Inflammatory macrophage (primary cell): ENCODE measurements at regions not wholly inside any gene's neighbourhood (a gene's known extent, or its start where the extent isn't known, plus 50 kb on each side); places are given as distances from the start of the nearest gene placed in this dataset.

Experiments used
- DNase-seq, 2 donors: peaks; one replicate each; pipeline ENCODE4 v3.0.0-alpha.2; 2020 to 2022

DNA sequence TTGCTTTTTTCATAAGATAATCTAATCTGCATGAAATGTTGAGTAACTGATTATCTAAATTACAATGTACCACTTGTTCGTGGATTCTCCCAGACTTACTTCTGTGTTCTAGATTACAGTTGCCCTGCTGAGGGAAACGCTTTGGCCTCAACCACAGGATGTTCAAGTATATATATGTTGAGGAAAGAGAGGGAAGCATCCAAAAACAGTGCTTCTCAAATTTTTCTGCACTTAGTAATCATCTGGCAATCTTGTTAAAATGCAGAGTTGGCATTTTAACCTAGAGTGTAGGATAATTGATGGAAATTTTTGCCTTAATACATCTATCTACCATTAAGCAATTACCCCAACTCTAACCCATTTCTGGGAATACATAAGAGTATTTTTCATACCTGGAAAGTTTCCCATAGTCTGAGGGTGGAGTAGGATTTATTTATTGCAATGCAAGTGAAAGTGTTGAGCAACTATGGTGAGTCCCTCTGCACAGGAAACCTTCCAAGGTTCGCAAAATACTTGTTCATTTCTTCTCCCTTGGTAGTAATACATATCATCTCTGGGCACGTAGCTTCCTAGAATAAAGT lies 59.6 kb upstream of the C1GALT1 start:
- DNase-seq = peak; percentile 20 to 49

DNA sequence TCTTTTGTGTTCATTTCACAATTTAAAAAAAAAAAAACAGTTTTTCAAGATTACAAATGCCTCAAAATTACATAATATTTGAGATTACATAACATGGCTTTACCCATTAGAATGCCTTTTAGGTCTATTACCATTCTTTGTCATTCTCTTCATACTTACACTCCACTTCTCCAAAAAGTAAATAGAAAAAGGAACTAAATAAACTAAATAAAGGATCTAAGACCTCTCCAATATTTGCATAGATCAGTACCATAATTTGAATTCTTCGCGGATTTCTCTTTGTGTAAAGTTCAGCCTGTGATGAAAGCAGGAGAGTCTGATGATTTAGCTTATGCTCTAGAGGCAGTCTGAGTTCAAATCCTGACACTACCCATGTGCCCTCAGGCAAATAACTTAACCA lies 56.4 kb upstream of the C1GALT1 start:
- peak; percentile 7 to 91 for DNase-seq

DNA sequence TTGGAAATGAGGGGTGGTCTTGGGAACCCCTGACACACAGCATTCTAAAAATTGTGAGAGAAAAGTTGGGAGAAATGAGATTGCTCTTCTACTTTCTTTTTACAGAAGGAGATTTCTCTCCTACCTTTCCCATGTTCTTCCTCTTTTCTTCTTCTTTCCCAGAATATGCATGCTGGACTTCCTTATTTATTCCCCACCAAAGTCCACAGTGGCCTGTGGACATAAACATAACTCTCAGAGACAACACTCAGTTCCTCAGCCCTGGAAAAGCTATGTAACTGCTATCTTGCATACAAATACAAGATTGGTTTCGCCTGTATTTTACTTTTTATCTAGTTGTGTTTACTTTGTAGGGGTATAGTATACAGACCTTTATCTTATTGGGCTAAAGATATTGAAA lies 54.6 kb upstream of the C1GALT1 start:
- DNase-seq = peak in 1 of 2 donors; percentile 17

DNA sequence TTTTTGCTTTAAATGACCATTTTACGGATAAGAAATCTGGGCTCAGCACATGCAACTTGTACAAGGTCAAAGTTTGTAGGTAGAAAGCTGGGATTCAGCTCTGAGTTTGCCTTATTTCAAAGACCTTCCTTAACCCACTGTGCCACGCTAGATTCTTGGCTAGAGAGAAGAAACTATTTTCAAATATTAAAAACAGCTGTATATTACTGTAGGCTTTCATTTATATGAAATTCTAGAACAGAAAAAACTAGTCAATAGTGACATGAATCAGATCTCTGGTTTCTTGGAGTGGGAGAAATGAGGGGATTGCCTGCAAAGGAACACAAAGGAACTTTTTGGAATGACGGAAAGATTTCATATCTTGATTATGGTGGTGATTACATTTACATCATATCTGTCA lies 53.0 kb upstream of the C1GALT1 start:
- DNase-seq = no peak

DNA sequence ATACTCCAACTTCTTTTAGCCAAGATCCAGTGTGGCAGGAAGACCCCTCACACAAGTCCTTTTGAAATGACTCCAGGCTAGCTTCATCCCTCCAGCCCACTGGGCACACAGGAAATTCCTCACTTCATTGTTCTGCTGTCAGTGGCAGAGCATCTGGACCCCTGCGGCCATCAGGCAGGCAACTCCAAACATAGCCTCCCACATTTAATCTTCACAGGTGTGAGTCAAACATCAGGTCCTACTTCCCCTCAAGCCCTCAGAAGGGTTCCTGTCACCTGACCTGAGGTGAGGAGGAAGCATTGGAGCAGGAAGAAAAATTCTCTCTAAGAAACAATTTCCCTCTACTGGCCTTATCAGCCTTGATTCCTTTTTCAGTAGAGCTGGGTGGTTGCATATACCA lies 51.1 kb upstream of the C1GALT1 start:
- DNase-seq = no peak
